Ascending aorta (tissue), 2 donors: ENCODE measurements at regions not wholly inside any gene's neighbourhood (a gene's known extent, or its start where the extent isn't known, plus 50 kb on each side); places are given as distances from the start of the nearest gene placed in this dataset.

Experiments
- DNase-seq, 2 donors: peaks; one replicate each; pipeline ENCODE4 v3.0.0-alpha.2; 2019; ENCODE audit warnings: low spot score in 2 of 2
- H3K27ac ChIP-seq, 2 donors: fragments of 200-600 bp; sonication (generic); one replicate each; pipeline ENCODE4 v1.5.1; 2016 to 2017; ENCODE audit warnings: mild to moderate bottlenecking in 1 of 2
- H3K27me3 ChIP-seq: fragments of 200-600 bp; sonication (generic); one replicate; pipeline ENCODE4 v1.5.1; 2017
- H3K36me3 ChIP-seq, 2 donors: fragments of 200-600 bp; sonication (generic); one replicate each; pipeline ENCODE4 v1.5.1; 2016
- H3K4me1 ChIP-seq, 2 donors: fragments of 200-600 bp; sonication (generic); one replicate each; pipeline ENCODE4 v1.5.1; 2016 to 2017; ENCODE audit warnings: mild to moderate bottlenecking in 1 of 2
- H3K4me3 ChIP-seq, 2 donors: fragments of 200-600 bp; sonication (generic); one replicate each; pipeline ENCODE4 v1.5.1; 2016 to 2017; ENCODE audit warnings: mild to moderate bottlenecking in 1 of 2
- H3K9me3 ChIP-seq, 2 donors: fragments of 200-600 bp; sonication (generic); one replicate each; pipeline ENCODE4 v1.5.1; 2016
- CTCF ChIP-seq, 3 experiments: fragments of 200-600 bp in 2 of 3; fragments of 450-650 bp in 1 of 3; sonication (generic) in 2 of 3; IDR thresholded peaks; one replicate each; pipeline ENCODE4 v1.5.1; 2016 to 2019; ENCODE audit warnings: antibody characterized with exemption in 3 of 3, mild to moderate bottlenecking in 1 of 3, moderate library complexity in 1 of 3
- intact Hi-C: fragments of 100-400 bp; cut with DNase I; formaldehyde crosslinking; loops from one replicate; pipeline ENCODE4 v1.15.1; 2023

- Histone ChIP-seq H3K36me3 (no peaks in the 10 kb centered on the region), H3K9me3 (no peaks in the 10 kb centered on the region), H3K4me3 (no peak overlapping the region), H3K4me1 (no peaks in the 10 kb centered on the region), H3K27me3 (no peaks in the 10 kb centered on the region), H3K27ac (no peak overlapping the region)
- TF ChIP-seq CTCF (IDR thresholded peaks at IDR 0.05): no peak
- intact Hi-C loops: no loop called here
- no peak for DNase-seq
These were observed 265.3 kb upstream of the NXPH2 start for GRCh38 chr2:139045524-139045923.

GRCh38 chr2:139034064-139034463 lies 253.9 kb upstream of the NXPH2 start:
- Histone ChIP-seq H3K27me3 (no peaks in the 10 kb centered on the region), H3K36me3 (no peaks in the 10 kb centered on the region), H3K4me3 (no peak overlapping the region), H3K4me1 (no peaks in the 10 kb centered on the region), H3K27ac (no peak overlapping the region), H3K9me3 (no peaks in the 10 kb centered on the region)
- no peak for TF ChIP-seq CTCF (IDR thresholded peaks at IDR 0.05)
- no peak for DNase-seq
- intact Hi-C loops: no loop called here

GRCh38 chr2:139033300-139033699 lies 253.1 kb upstream of the NXPH2 start:
- intact Hi-C loops: no loop called here
- H3K4me3 ChIP-seq: no peak overlapping the region

GRCh38 chr2:139031722-139032121 lies 251.5 kb upstream of the NXPH2 start:
- no peak for DNase-seq
- Histone ChIP-seq H3K4me3 (no peak overlapping the region), H3K36me3 (no peaks in the 10 kb centered on the region), H3K9me3 (no peaks in the 10 kb centered on the region), H3K27ac (no peak overlapping the region), H3K4me1 (no peaks in the 10 kb centered on the region), H3K27me3 (no peaks in the 10 kb centered on the region)
- intact Hi-C loops: no loop called here
- TF ChIP-seq CTCF (IDR thresholded peaks at IDR 0.05): no peak

More at GRCh38 chr2:139033300-139033699, 253.1 kb upstream of the NXPH2 start:
- DNase-seq: no peak
- no peaks in the 10 kb centered on the region for H3K36me3 ChIP-seq
- H3K4me1 ChIP-seq: no peaks in the 10 kb centered on the region
- no peak overlapping the region for H3K27ac ChIP-seq
- TF ChIP-seq CTCF (IDR thresholded peaks at IDR 0.05): no peak
- H3K9me3 ChIP-seq: no peaks in the 10 kb centered on the region
- no peaks in the 10 kb centered on the region for H3K27me3 ChIP-seq

- no peaks in the 10 kb centered on the region for H3K9me3 ChIP-seq
- intact Hi-C loops: no loop called here
- no peak for TF ChIP-seq CTCF (IDR thresholded peaks at IDR 0.05)
These were observed 240.1 kb upstream of the NXPH2 start for GRCh38 chr2:139020287-139020686.

GRCh38 chr2:139018252-139018651 lies 238.1 kb upstream of the NXPH2 start:
- no peaks in the 10 kb centered on the region for H3K27me3 ChIP-seq
- H3K27ac ChIP-seq: no peak overlapping the region
- no peak for DNase-seq
- H3K4me3 ChIP-seq: no peak overlapping the region
- intact Hi-C loops: no loop called here
- H3K4me1 ChIP-seq: no peaks in the 10 kb centered on the region
- no peaks in the 10 kb centered on the region for H3K9me3 ChIP-seq
- no peaks in the 10 kb centered on the region for H3K36me3 ChIP-seq
- no peak for TF ChIP-seq CTCF (IDR thresholded peaks at IDR 0.05)

More at GRCh38 chr2:139020287-139020686, 240.1 kb upstream of the NXPH2 start:
- Histone ChIP-seq H3K36me3 (no peaks in the 10 kb centered on the region), H3K27ac (no peak overlapping the region), H3K27me3 (no peaks in the 10 kb centered on the region), H3K4me3 (no peak overlapping the region), H3K4me1 (no peaks in the 10 kb centered on the region)
- DNase-seq: no peak
